ENCODE measurements at regions not wholly inside any gene's neighbourhood (a gene's known extent, or its start where the extent isn't known, plus 50 kb on each side); places are given as distances from the start of the nearest gene placed in this dataset.

DNA sequence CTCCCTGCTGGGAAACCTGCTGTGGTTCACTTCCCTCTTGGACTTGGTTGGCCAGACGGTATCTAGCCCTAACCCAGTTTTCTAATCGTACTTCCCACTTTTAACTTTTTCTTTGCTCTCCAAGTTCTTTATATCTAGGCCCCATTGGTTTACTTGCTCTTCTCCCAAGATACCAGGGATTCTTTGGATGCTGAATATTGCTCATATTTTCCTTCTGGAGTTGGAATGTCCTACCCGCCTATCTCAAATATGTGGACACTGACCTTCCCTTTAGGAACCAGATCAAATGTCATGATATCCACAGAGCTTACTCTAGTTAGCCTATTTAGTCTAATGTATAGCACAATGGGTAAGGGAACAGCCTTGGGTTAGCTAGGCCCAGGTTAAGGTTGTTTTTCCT lies 228.6 kb downstream of the DACT1 start:
- Histone ChIP-seq H4K8ac (replicated peaks; ENCODE audit: insufficient read length, low read depth, low read length) (no peak overlapping the region), H2BK12ac (ENCODE audit: insufficient read length, low read depth, low read length) (no peak overlapping the region), H3K9me3 (ENCODE audit: control insufficient read depth, low read depth, low read length) (no peaks in the 10 kb centered on the region), H3K4ac (ENCODE audit: low read depth, low read length) (no peak overlapping the region), H2BK5ac (ENCODE audit: insufficient read length, low read length) (no peak overlapping the region), H4K91ac (ENCODE audit: insufficient read length, low read depth, low read length) (no peak overlapping the region), H3T11ph (ENCODE audit: low read length) (no peak overlapping the region), H3K4me1 (ENCODE audit: insufficient read depth, low read length) (no peaks in the 10 kb centered on the region), H3K23me2 (ENCODE audit: insufficient read length, low read depth, low read length, poor library complexity, severe bottlenecking) (no peaks in the 10 kb centered on the region), H3K27ac (ENCODE audit: insufficient read length, low read depth, low read length) (no peak overlapping the region), H3K14ac (ENCODE audit: insufficient read depth, low read length) (no peak overlapping the region), H2AK5ac (ENCODE audit: insufficient read length, low read length) (no peak overlapping the region), H3K27me3 (ENCODE audit: insufficient read depth, low read length) (no peaks in the 10 kb centered on the region), H4K20me1 (ENCODE audit: control insufficient read depth, insufficient read depth, insufficient read length) (no peaks in the 10 kb centered on the region), H3K9ac (ENCODE audit: extremely low read depth, insufficient read length, low read length) (no peak overlapping the region), H3K56ac (ENCODE audit: insufficient read length, low read depth, low read length) (no peak overlapping the region), H2BK120ac (ENCODE audit: low read depth, low read length, poor library complexity, severe bottlenecking) (no peak overlapping the region), H4K5ac (ENCODE audit: insufficient read length, low read depth, low read length) (no peak overlapping the region), H2BK15ac (ENCODE audit: low read depth, low read length) (no peak overlapping the region), H3K79me2 (ENCODE audit: insufficient read depth, low read length) (no peaks in the 10 kb centered on the region), H2AFZ (ENCODE audit: low read length) (no peak overlapping the region), H3K4me2 (ENCODE audit: insufficient read depth, insufficient read length, low read length) (no peak overlapping the region), H2BK20ac (ENCODE audit: low read depth, low read length, poor library complexity, severe bottlenecking) (no peak overlapping the region), H3K18ac (ENCODE audit: insufficient read length, low read depth, low read length) (no peak overlapping the region), H3K79me1 (ENCODE audit: insufficient read depth, low read depth, low read length, poor library complexity, severe bottlenecking) (no peaks in the 10 kb centered on the region), H3K23ac (ENCODE audit: insufficient read length, low read depth, low read length) (no peak overlapping the region)
- H3K9me3 Mint-ChIP-seq: no peaks in the 10 kb centered on the region
- no CpG with 5 or more reads among the region's 3 CpGs for WGBS (ENCODE audit: extremely low coverage, insufficient read length, low lambda C conversion rate)
- no peaks in the 10 kb centered on the region for H3K27me3 Mint-ChIP-seq (ENCODE audit: low read depth)
- H3K27ac Mint-ChIP-seq: no peak overlapping the region
- no peaks in the 10 kb centered on the region for H3K36me3 Mint-ChIP-seq (ENCODE audit: insufficient read depth in 1 of 3, low read depth in 3 of 3)
- no peak overlapping the region for H3K4me3 Mint-ChIP-seq
- TF ChIP-seq, protein P1, sequence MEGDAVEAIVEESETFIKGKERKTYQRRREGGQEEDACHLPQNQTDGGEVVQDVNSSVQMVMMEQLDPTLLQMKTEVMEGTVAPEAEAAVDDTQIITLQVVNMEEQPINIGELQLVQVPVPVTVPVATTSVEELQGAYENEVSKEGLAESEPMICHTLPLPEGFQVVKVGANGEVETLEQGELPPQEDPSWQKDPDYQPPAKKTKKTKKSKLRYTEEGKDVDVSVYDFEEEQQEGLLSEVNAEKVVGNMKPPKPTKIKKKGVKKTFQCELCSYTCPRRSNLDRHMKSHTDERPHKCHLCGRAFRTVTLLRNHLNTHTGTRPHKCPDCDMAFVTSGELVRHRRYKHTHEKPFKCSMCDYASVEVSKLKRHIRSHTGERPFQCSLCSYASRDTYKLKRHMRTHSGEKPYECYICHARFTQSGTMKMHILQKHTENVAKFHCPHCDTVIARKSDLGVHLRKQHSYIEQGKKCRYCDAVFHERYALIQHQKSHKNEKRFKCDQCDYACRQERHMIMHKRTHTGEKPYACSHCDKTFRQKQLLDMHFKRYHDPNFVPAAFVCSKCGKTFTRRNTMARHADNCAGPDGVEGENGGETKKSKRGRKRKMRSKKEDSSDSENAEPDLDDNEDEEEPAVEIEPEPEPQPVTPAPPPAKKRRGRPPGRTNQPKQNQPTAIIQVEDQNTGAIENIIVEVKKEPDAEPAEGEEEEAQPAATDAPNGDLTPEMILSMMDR (conservative IDR thresholded peaks at IDR 0.05): no peak
- H3K4me1 Mint-ChIP-seq: peaks cover 0 to 3% of the 10 kb centered on the region in 2 experiments; a peak in 1 of 4 replicates
- no peak for DNase-seq
